Endothelial cell of umbilical vein (primary cell): ENCODE measurements at regions not wholly inside any gene's neighbourhood (a gene's known extent, or its start where the extent isn't known, plus 50 kb on each side); places are given as distances from the start of the nearest gene placed in this dataset.

Experiments used
- BruUV-seq: library from RNA; stranded (reverse); fragments of 400-500 nt; replicated peaks from 2 replicates; lab custom pipeline; 2021; lab: Mats Ljungman, UMichigan
- CTCF ChIA-PET: fragments of 300-600, 350-600 bp; sonication (Branson Sonifier 250); formaldehyde crosslinking; loops from one replicate; lab custom pipeline; 2021; ENCODE audit warnings: antibody characterized with exemption, inconsistent platforms; lab: Charles Lee
- POLR2A ChIA-PET: fragments of 300-600, 350-600 bp; sonication (Branson Sonifier 250); formaldehyde crosslinking; loops from one replicate; lab custom pipeline; 2021; ENCODE audit warnings: antibody characterized with exemption, inconsistent platforms; lab: Charles Lee
- DNase-seq: peaks from one replicate; pipeline ENCODE4 v3.0.0-alpha.2; 2011; ENCODE audit warnings: low read depth, low spot score
- FAIRE-seq: peaks from 2 replicates; lab custom pipeline; 2011; peaks lifted over from hg19 to GRCh38; lab: Jason Lieb, UNC
- H2AFZ ChIP-seq: 2 replicates; pipeline ENCODE4 v1.6.0; 2012; ENCODE audit warnings: low read depth, low read length, control low read depth, inconsistent platforms
- H3K27ac ChIP-seq: 2 replicates; pipeline ENCODE4 v1.5.1; 2011; ENCODE audit warnings: low read depth, mild to moderate bottlenecking, control low read depth, low read length, moderate library complexity; ENCODE audit not compliant: insufficient read depth
- H3K27me3 ChIP-seq, 2 experiments: 2 replicates each; pipeline versions ENCODE4 v1.6.0 to v1.6.1; 2011; ENCODE audit warnings: low read length in 2 of 2, mixed read lengths in 1 of 2; ENCODE audit not compliant: control insufficient read depth in 2 of 2, insufficient read depth in 2 of 2
- H3K36me3 ChIP-seq, 2 experiments: 2 replicates in 1 of 2; 3 replicates in 1 of 2; pipeline ENCODE4 v1.5.1; 2011; ENCODE audit warnings: low read length in 2 of 2, mild to moderate bottlenecking in 1 of 2, moderate library complexity in 1 of 2; ENCODE audit not compliant: control insufficient read depth in 2 of 2, insufficient read depth in 2 of 2; ENCODE audit errors: extremely low read depth in 1 of 2
- H3K4me1 ChIP-seq: 3 replicates; pipeline ENCODE4 v1.5.1; 2011; ENCODE audit warnings: mild to moderate bottlenecking, low read length; ENCODE audit not compliant: control insufficient read depth, insufficient read depth; ENCODE audit errors: extremely low read depth
- H3K4me2 ChIP-seq: 2 replicates; pipeline ENCODE4 v1.6.1; 2011; ENCODE audit warnings: low read length, control low read depth, mixed read lengths; ENCODE audit not compliant: insufficient read depth
- H3K4me3 ChIP-seq, 3 experiments: fragments of 200-600 bp in 1 of 3; sonication (generic), shearing (Covaris generic) in 1 of 3; replicated peaks in 1 of 3; 2 replicates each; pipeline ENCODE4 v1.5.1; 2011 to 2016; ENCODE audit warnings: control low read depth in 3 of 3, low read length in 3 of 3, mild to moderate bottlenecking in 2 of 3, inconsistent platforms in 1 of 3, low read depth in 1 of 3, moderate library complexity in 1 of 3; ENCODE audit not compliant: insufficient read depth in 1 of 3
- H3K79me2 ChIP-seq: 2 replicates; pipeline ENCODE4 v1.6.0; 2012; ENCODE audit warnings: low read length, inconsistent platforms; ENCODE audit not compliant: control insufficient read depth, insufficient read depth
- H3K9ac ChIP-seq: replicated peaks from 2 replicates; pipeline ENCODE3; 2011; ENCODE audit warnings: low read length, control low read depth; ENCODE audit not compliant: insufficient read depth; ENCODE audit errors: extremely low read depth
- H3K9me1 ChIP-seq: replicated peaks from 3 replicates; pipeline ENCODE4 v1.6.0; 2011; ENCODE audit warnings: mild to moderate bottlenecking, low read length; ENCODE audit not compliant: control insufficient read depth, insufficient read depth; ENCODE audit errors: extremely low read depth
- H3K9me3 ChIP-seq: replicated peaks from 2 replicates; pipeline ENCODE4 v1.5.1; 2012; ENCODE audit warnings: low read length, inconsistent platforms; ENCODE audit not compliant: control insufficient read depth, insufficient read depth
- H4K20me1 ChIP-seq: replicated peaks from 2 replicates; pipeline ENCODE3; 2011; ENCODE audit warnings: mild to moderate bottlenecking, low read length; ENCODE audit not compliant: control insufficient read depth, insufficient read depth; ENCODE audit errors: extremely low read depth
- EZH2 ChIP-seq: IDR thresholded peaks from 2 replicates; pipeline ENCODE4 v1.6.1; 2012; ENCODE audit warnings: borderline replicate concordance, low read depth, mild to moderate bottlenecking, moderate library complexity, low read length, inconsistent platforms; ENCODE audit not compliant: severe bottlenecking
- GATA2 ChIP-seq: IDR thresholded peaks from 2 replicates; pipeline ENCODE4 v1.7.0; 2011; ENCODE audit warnings: low read depth, mild to moderate bottlenecking, moderate library complexity, mixed read lengths, low read length; ENCODE audit not compliant: insufficient read length, insufficient read depth
- JUN ChIP-seq: IDR thresholded peaks from 2 replicates; pipeline ENCODE4 v1.6.1; 2011; ENCODE audit warnings: borderline replicate concordance, low read depth; ENCODE audit not compliant: insufficient read length, insufficient read depth
- MYC ChIP-seq: IDR thresholded peaks from one replicate; pipeline ENCODE4 v1.6.1; 2011; ENCODE audit warnings: mild to moderate bottlenecking, low read depth, low read length
- dilution Hi-C: fragments of 300-500 bp; cut with MboI; formaldehyde crosslinking; loops from one replicate; pipeline ENCODE4 v1.15.0; 2019; ENCODE audit warnings: low sequenced_read_pairs; ENCODE audit not compliant: extremely low pct_ligation_motif_present
- intact Hi-C: fragments of 100-400 bp; cut with micrococcal nuclease; formaldehyde crosslinking; loops from one replicate; pipeline ENCODE4 v1.10.0; 2022
- TF ChIP-seq, protein P1 (sequence below), 2 donors: IDR thresholded peaks; 1 replicate in 1 of 2; 2 replicates in 1 of 2; pipeline ENCODE4 v1.5.1; 2011; ENCODE audit warnings: low read length in 2 of 2, mild to moderate bottlenecking in 2 of 2, moderate library complexity in 2 of 2, control low read depth in 1 of 2, inconsistent platforms in 1 of 2, low read depth in 1 of 2; ENCODE audit not compliant: insufficient read depth in 1 of 2; ENCODE audit errors: extremely low read depth in 1 of 2

DNA sequence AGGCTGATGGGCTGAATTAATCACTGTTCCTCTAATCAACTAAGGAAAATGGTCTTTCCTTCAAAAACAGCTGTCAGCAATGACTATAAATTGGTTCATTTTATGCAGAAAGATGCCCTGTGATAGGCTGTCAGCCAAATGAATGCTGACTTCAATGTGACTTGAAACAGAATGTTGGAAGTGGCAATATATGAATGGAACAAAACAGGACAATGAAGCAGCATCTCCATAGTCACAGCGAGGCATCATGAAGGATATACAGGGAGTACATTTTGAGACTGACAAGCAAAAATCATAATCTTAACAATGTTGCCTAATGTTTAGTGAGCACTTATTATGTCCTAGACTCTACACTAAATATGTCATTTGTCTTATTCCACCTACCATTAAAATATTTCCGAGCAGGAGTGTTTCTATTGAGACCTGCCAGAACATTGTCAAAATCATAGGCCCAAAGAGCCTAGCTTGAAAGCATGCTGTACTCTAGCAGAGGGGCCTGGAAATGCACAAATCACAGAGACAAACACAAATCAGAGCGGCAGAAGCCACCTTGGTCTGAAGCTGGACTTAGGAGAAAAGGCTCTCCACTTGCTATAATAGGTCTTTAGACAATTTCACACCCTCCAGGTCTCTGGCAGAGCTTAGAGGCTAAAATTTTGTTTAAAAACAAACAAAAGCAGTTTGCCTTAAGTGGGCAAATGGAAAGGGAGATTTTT, 63.3 kb downstream of the FAM50B start:
- Histone ChIP-seq H4K20me1 (no peaks in the 10 kb centered on the region), H3K79me2 (peaks cover 41% of the 10 kb centered on the region), H2AFZ (no peak overlapping the region), H3K36me3 (no peaks in the 10 kb centered on the region), H3K27ac (peak overlapping the region; percentile 98), H3K4me1 (peaks cover 80% of the 10 kb centered on the region), H3K4me2 (peak overlapping the region; percentile 99), H3K4me3 (peak overlapping the region in 1 of 3 experiments; percentile 3), H3K27me3 (no peaks in the 10 kb centered on the region), H3K9me3 (no peaks in the 10 kb centered on the region), H3K9me1 (no peaks in the 10 kb centered on the region), H3K9ac (peak overlapping the region; percentile 98)
- intact Hi-C loops: loop anchor here (1.0 to 5.0 kb wide), 10 partner anchors 28 to 630 kb away; partner anchors contain the start of gene FAM50B
- TF ChIP-seq, protein P1, sequence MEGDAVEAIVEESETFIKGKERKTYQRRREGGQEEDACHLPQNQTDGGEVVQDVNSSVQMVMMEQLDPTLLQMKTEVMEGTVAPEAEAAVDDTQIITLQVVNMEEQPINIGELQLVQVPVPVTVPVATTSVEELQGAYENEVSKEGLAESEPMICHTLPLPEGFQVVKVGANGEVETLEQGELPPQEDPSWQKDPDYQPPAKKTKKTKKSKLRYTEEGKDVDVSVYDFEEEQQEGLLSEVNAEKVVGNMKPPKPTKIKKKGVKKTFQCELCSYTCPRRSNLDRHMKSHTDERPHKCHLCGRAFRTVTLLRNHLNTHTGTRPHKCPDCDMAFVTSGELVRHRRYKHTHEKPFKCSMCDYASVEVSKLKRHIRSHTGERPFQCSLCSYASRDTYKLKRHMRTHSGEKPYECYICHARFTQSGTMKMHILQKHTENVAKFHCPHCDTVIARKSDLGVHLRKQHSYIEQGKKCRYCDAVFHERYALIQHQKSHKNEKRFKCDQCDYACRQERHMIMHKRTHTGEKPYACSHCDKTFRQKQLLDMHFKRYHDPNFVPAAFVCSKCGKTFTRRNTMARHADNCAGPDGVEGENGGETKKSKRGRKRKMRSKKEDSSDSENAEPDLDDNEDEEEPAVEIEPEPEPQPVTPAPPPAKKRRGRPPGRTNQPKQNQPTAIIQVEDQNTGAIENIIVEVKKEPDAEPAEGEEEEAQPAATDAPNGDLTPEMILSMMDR (IDR thresholded peaks at IDR 0.05; ENCODE audit: extremely low read depth in 1 of 2, insufficient read depth in 1 of 2, low read depth in 1 of 2, low read length in 2 of 2): no peak
- TF ChIP-seq EZH2 (no peak), MYC (no peak), JUN (no peak), GATA2 (peak; percentile 75)
- dilution Hi-C loops: no loop called here
- DNase-seq (peak; percentile 86), FAIRE-seq (no peak)
- ChIA-PET POLR2A (interaction anchor here (1.0 to 2.7 kb wide), 8 partner anchors 20 to 631 kb away, joined by 3 to 20 read pairs (median 6); partner anchors contain the start of gene FAM50B), CTCF (interaction anchor here (0.7 to 7.2 kb wide), 20 partner anchors 10 to 180 kb away, joined by 3 to 81 read pairs (median 4); partner anchors contain the start of gene FAM50B)
- BruUV-seq: no TSS peak
